Chondrocyte (in vitro differentiated cells): ENCODE measurements at regions not wholly inside any gene's neighbourhood (a gene's known extent, or its start where the extent isn't known, plus 50 kb on each side); places are given as distances from the start of the nearest gene placed in this dataset.

Source experiments
- DNase-seq: peaks from one replicate; pipeline ENCODE4 v3.0.0; 2021; ENCODE audit warnings: mixed read lengths, low spot score
- H3K27ac Mint-ChIP-seq: one replicate; pipeline ENCODE4 v1.8.0; 2021; ENCODE audit warnings: mild to moderate bottlenecking, moderate library complexity, mixed read lengths; ENCODE audit not compliant: unreplicated experiment
- H3K27me3 Mint-ChIP-seq: 2 replicates; pipeline ENCODE4 v1.8.0; 2021; ENCODE audit warnings: low read depth, mixed read lengths
- H3K36me3 Mint-ChIP-seq: 2 replicates; pipeline ENCODE4 v1.8.0; 2021; ENCODE audit warnings: low read depth, mixed read lengths
- H3K4me1 Mint-ChIP-seq: 2 replicates; pipeline ENCODE4 v1.8.0; 2021; ENCODE audit warnings: low read depth, mild to moderate bottlenecking, mixed read lengths
- H3K4me3 Mint-ChIP-seq: one replicate; pipeline ENCODE4 v1.8.0; 2021; ENCODE audit warnings: mild to moderate bottlenecking, moderate library complexity, mixed read lengths; ENCODE audit not compliant: unreplicated experiment
- H3K9me3 Mint-ChIP-seq: 2 replicates; pipeline ENCODE4 v1.8.0; 2021; ENCODE audit warnings: low read depth, mixed read lengths
- CTCF ChIP-seq: fragments of 200-600 bp; sonication (generic); IDR thresholded peaks from 2 replicates; pipeline ENCODE4 v1.5.0; 2021; ENCODE audit warnings: antibody characterized with exemption, mild to moderate bottlenecking, moderate library complexity

- peaks cover 10% of the 10 kb centered on the region for H3K4me1 Mint-ChIP-seq
- H3K27me3 Mint-ChIP-seq = no peaks in the 10 kb centered on the region
- H3K9me3 Mint-ChIP-seq = peaks cover 4% of the 10 kb centered on the region
- H3K36me3 Mint-ChIP-seq = no peaks in the 10 kb centered on the region
- DNase-seq = no peak
- no peak for TF ChIP-seq CTCF
- no peak overlapping the region for H3K4me3 Mint-ChIP-seq
- H3K27ac Mint-ChIP-seq = no peak overlapping the region
These were observed 264.5 kb downstream of the SOX4 start for GRCh38 chr6:21858076-21858475.

GRCh38 chr6:21859193-21859735, 265.7 kb downstream of the SOX4 start:
- no peak for TF ChIP-seq CTCF
- Mint-ChIP-seq H3K36me3 (no peaks in the 10 kb centered on the region), H3K4me1 (peaks cover 10% of the 10 kb centered on the region), H3K4me3 (no peak overlapping the region), H3K27ac (no peak overlapping the region), H3K27me3 (no peaks in the 10 kb centered on the region), H3K9me3 (peaks cover 4% of the 10 kb centered on the region)
- no peak for DNase-seq

- Mint-ChIP-seq H3K4me3 (no peak overlapping the region), H3K4me1 (no peaks in the 10 kb centered on the region), H3K27me3 (no peaks in the 10 kb centered on the region), H3K36me3 (no peaks in the 10 kb centered on the region), H3K27ac (no peak overlapping the region), H3K9me3 (no peaks in the 10 kb centered on the region)
- no peak for DNase-seq
- TF ChIP-seq CTCF = no peak
These were observed 268.4 kb downstream of the SOX4 start for GRCh38 chr6:21861942-21862341.

GRCh38 chr6:21864206-21864605, 270.7 kb downstream of the SOX4 start:
- Mint-ChIP-seq H3K9me3 (no peaks in the 10 kb centered on the region), H3K4me3 (no peak overlapping the region), H3K36me3 (no peaks in the 10 kb centered on the region), H3K27ac (no peak overlapping the region), H3K27me3 (no peaks in the 10 kb centered on the region), H3K4me1 (no peaks in the 10 kb centered on the region)
- no peak for TF ChIP-seq CTCF
- no peak for DNase-seq

- Mint-ChIP-seq H3K27ac (no peak overlapping the region), H3K36me3 (no peaks in the 10 kb centered on the region), H3K9me3 (no peaks in the 10 kb centered on the region), H3K4me3 (no peak overlapping the region), H3K27me3 (no peaks in the 10 kb centered on the region), H3K4me1 (no peaks in the 10 kb centered on the region)
- DNase-seq = no peak
- no peak for TF ChIP-seq CTCF
These were observed 274.7 kb downstream of the SOX4 start for GRCh38 chr6:21868226-21868625.
